ENCODE measurements at regions not wholly inside any gene's neighbourhood (a gene's known extent, or its start where the extent isn't known, plus 50 kb on each side); places are given as distances from the start of the nearest gene placed in this dataset.

GRCh38 chr5:61748651-61749050, 416.6 kb downstream of the ZSWIM6 start:
- Mint-ChIP-seq H3K9me3 (peaks cover 0 to 7% of the 10 kb centered on the region in 2 donors), H3K27ac (no peak overlapping the region)

GRCh38 chr5:61752588-61752987, 420.5 kb downstream of the ZSWIM6 start:
- Mint-ChIP-seq H3K4me3 (no peak overlapping the region), H3K27ac (no peak overlapping the region), H3K4me1 (ENCODE audit: low read depth) (no peaks in the 10 kb centered on the region), H3K9me3 (peaks cover 0 to 5% of the 10 kb centered on the region in 2 donors), H3K27me3 (ENCODE audit: low read depth) (no peaks in the 10 kb centered on the region), H3K36me3 (ENCODE audit: insufficient read depth in 2 of 2) (no peaks in the 10 kb centered on the region)
- ATAC-seq (replicated peaks in 1 of 2) (no peak), DNase-seq (no peak)

More at GRCh38 chr5:61748651-61749050, 416.6 kb downstream of the ZSWIM6 start:
- no peaks in the 10 kb centered on the region for H3K27me3 Mint-ChIP-seq (ENCODE audit: low read depth)
- ATAC-seq (replicated peaks in 1 of 2): no peak
- H3K4me3 Mint-ChIP-seq: no peak overlapping the region
- no peaks in the 10 kb centered on the region for H3K36me3 Mint-ChIP-seq (ENCODE audit: insufficient read depth in 2 of 2)
- DNase-seq: no peak
- no peaks in the 10 kb centered on the region for H3K4me1 Mint-ChIP-seq (ENCODE audit: low read depth)

- DNase-seq: no peak
Measured at GRCh38 chr5:61754792-61755191, 422.7 kb downstream of the ZSWIM6 start.

GRCh38 chr5:61755726-61756222, 423.7 kb downstream of the ZSWIM6 start:
- H3K27ac Mint-ChIP-seq: no peak overlapping the region
- H3K4me1 Mint-ChIP-seq (ENCODE audit: low read depth): no peaks in the 10 kb centered on the region
- no peaks in the 10 kb centered on the region for H3K9me3 Mint-ChIP-seq
- H3K27me3 Mint-ChIP-seq (ENCODE audit: low read depth): no peaks in the 10 kb centered on the region
- H3K36me3 Mint-ChIP-seq (ENCODE audit: insufficient read depth in 2 of 2): no peaks in the 10 kb centered on the region
- DNase-seq: no peak
- no peak for ATAC-seq (replicated peaks in 1 of 2)
- no peak overlapping the region for H3K4me3 Mint-ChIP-seq

More at GRCh38 chr5:61754792-61755191, 422.7 kb downstream of the ZSWIM6 start:
- H3K4me3 Mint-ChIP-seq: no peak overlapping the region
- no peak overlapping the region for H3K27ac Mint-ChIP-seq
- H3K36me3 Mint-ChIP-seq (ENCODE audit: insufficient read depth in 2 of 2): no peaks in the 10 kb centered on the region
- ATAC-seq (replicated peaks in 1 of 2): no peak
- H3K27me3 Mint-ChIP-seq (ENCODE audit: low read depth): no peaks in the 10 kb centered on the region
- no peaks in the 10 kb centered on the region for H3K4me1 Mint-ChIP-seq (ENCODE audit: low read depth)
- H3K9me3 Mint-ChIP-seq: peaks cover 0 to 5% of the 10 kb centered on the region in 2 donors

GRCh38 chr5:61758711-61759110, 426.7 kb downstream of the ZSWIM6 start:
- H3K4me1 Mint-ChIP-seq (ENCODE audit: low read depth): no peaks in the 10 kb centered on the region
- no peak for ATAC-seq (replicated peaks in 1 of 2)
- no peak for DNase-seq
- peaks cover 4% of the 10 kb centered on the region for H3K27me3 Mint-ChIP-seq (ENCODE audit: low read depth)
- no peak overlapping the region for H3K4me3 Mint-ChIP-seq
- H3K36me3 Mint-ChIP-seq (ENCODE audit: insufficient read depth in 2 of 2): peaks cover 0 to 2% of the 10 kb centered on the region in 2 donors
- no peak overlapping the region for H3K27ac Mint-ChIP-seq
- H3K9me3 Mint-ChIP-seq: peaks cover 0 to 2% of the 10 kb centered on the region in 2 donors

- Mint-ChIP-seq H3K27ac (no peak overlapping the region), H3K4me1 (ENCODE audit: low read depth) (no peaks in the 10 kb centered on the region), H3K4me3 (no peak overlapping the region), H3K9me3 (peaks cover 0 to 2% of the 10 kb centered on the region in 2 donors), H3K36me3 (ENCODE audit: insufficient read depth in 2 of 2) (peaks cover 0 to 2% of the 10 kb centered on the region in 2 donors), H3K27me3 (ENCODE audit: low read depth) (peaks cover 11% of the 10 kb centered on the region)
- DNase-seq (no peak), ATAC-seq (replicated peaks in 1 of 2) (no peak)
Measured at GRCh38 chr5:61765471-61765870, 433.4 kb downstream of the ZSWIM6 start.

- H3K27me3 Mint-ChIP-seq (ENCODE audit: low read depth): peaks cover 11% of the 10 kb centered on the region
- H3K9me3 Mint-ChIP-seq: peaks cover 0 to 2% of the 10 kb centered on the region in 2 donors
- no peak overlapping the region for H3K27ac Mint-ChIP-seq
- no peak overlapping the region for H3K4me3 Mint-ChIP-seq
- ATAC-seq (replicated peaks in 1 of 2) (no peak), DNase-seq (no peak)
- no peaks in the 10 kb centered on the region for H3K4me1 Mint-ChIP-seq (ENCODE audit: low read depth)
- peaks cover 0 to 2% of the 10 kb centered on the region in 2 donors for H3K36me3 Mint-ChIP-seq (ENCODE audit: insufficient read depth in 2 of 2)
Measured at GRCh38 chr5:61766141-61766540, 434.1 kb downstream of the ZSWIM6 start.

GRCh38 chr5:61767231-61768080, 435.4 kb downstream of the ZSWIM6 start:
- DNase-seq (no peak), ATAC-seq (replicated peaks in 1 of 2) (no peak)
- no peak overlapping the region for H3K4me3 Mint-ChIP-seq
- H3K27ac Mint-ChIP-seq: no peak overlapping the region
- H3K4me1 Mint-ChIP-seq (ENCODE audit: low read depth): no peaks in the 10 kb centered on the region
- H3K27me3 Mint-ChIP-seq (ENCODE audit: low read depth): peaks cover 6% of the 10 kb centered on the region
- H3K9me3 Mint-ChIP-seq: no peaks in the 10 kb centered on the region
- H3K36me3 Mint-ChIP-seq (ENCODE audit: insufficient read depth in 2 of 2): no peaks in the 10 kb centered on the region

- no peaks in the 10 kb centered on the region for H3K36me3 Mint-ChIP-seq (ENCODE audit: insufficient read depth in 2 of 2)
- no peak overlapping the region for H3K27ac Mint-ChIP-seq
- peak; percentile 2 to 14 for DNase-seq
- H3K4me1 Mint-ChIP-seq (ENCODE audit: low read depth): no peaks in the 10 kb centered on the region
- peaks cover 6% of the 10 kb centered on the region for H3K27me3 Mint-ChIP-seq (ENCODE audit: low read depth)
- H3K4me3 Mint-ChIP-seq: no peak overlapping the region
- no peak for ATAC-seq (replicated peaks in 1 of 2)
- H3K9me3 Mint-ChIP-seq: no peaks in the 10 kb centered on the region
Measured at GRCh38 chr5:61768692-61769281, 436.7 kb downstream of the ZSWIM6 start.

GRCh38 chr5:61771062-61771461, 439.0 kb downstream of the ZSWIM6 start:
- no peaks in the 10 kb centered on the region for H3K4me1 Mint-ChIP-seq (ENCODE audit: low read depth)
- no peak for ATAC-seq (replicated peaks in 1 of 2)
- no peaks in the 10 kb centered on the region for H3K9me3 Mint-ChIP-seq
- no peak for DNase-seq
- H3K27ac Mint-ChIP-seq: no peak overlapping the region
- H3K36me3 Mint-ChIP-seq (ENCODE audit: insufficient read depth in 2 of 2): no peaks in the 10 kb centered on the region
- H3K27me3 Mint-ChIP-seq (ENCODE audit: low read depth): peaks cover 13% of the 10 kb centered on the region
- H3K4me3 Mint-ChIP-seq: no peak overlapping the region

- Mint-ChIP-seq H3K27ac (no peak overlapping the region), H3K27me3 (ENCODE audit: low read depth) (peaks cover 13% of the 10 kb centered on the region), H3K36me3 (ENCODE audit: insufficient read depth in 2 of 2) (no peaks in the 10 kb centered on the region), H3K4me1 (ENCODE audit: low read depth) (no peaks in the 10 kb centered on the region), H3K9me3 (no peaks in the 10 kb centered on the region), H3K4me3 (no peak overlapping the region)
- DNase-seq: no peak
- no peak for ATAC-seq (replicated peaks in 1 of 2)
Measured at GRCh38 chr5:61771808-61772207, 439.8 kb downstream of the ZSWIM6 start.

- no peaks in the 10 kb centered on the region for H3K36me3 Mint-ChIP-seq (ENCODE audit: insufficient read depth in 2 of 2)
- no peak for ATAC-seq (replicated peaks in 1 of 2)
- H3K4me3 Mint-ChIP-seq: no peak overlapping the region
- no peak for DNase-seq
- H3K4me1 Mint-ChIP-seq (ENCODE audit: low read depth): no peaks in the 10 kb centered on the region
- peaks cover 6% of the 10 kb centered on the region for H3K27me3 Mint-ChIP-seq (ENCODE audit: low read depth)
- no peak overlapping the region for H3K27ac Mint-ChIP-seq
- no peaks in the 10 kb centered on the region for H3K9me3 Mint-ChIP-seq
Measured at GRCh38 chr5:61775901-61776300, 443.8 kb downstream of the ZSWIM6 start.

GRCh38 chr5:61777292-61777691, 445.2 kb downstream of the ZSWIM6 start:
- Mint-ChIP-seq H3K9me3 (peaks cover 0 to 2% of the 10 kb centered on the region in 2 donors), H3K4me3 (no peak overlapping the region), H3K27me3 (ENCODE audit: low read depth) (peaks cover 6% of the 10 kb centered on the region), H3K27ac (no peak overlapping the region), H3K4me1 (ENCODE audit: low read depth) (no peaks in the 10 kb centered on the region), H3K36me3 (ENCODE audit: insufficient read depth in 2 of 2) (no peaks in the 10 kb centered on the region)
- DNase-seq (no peak), ATAC-seq (replicated peaks in 1 of 2) (no peak)

Data from activated T-cell treated with anti-CD3 and anti-CD28 coated beads, Interleukin-2, amount 50 U/mL, for 72 hours (primary cell).